ENCODE measurements at regions not wholly inside any gene's neighbourhood (a gene's known extent, or its start where the extent isn't known, plus 50 kb on each side); places are given as distances from the start of the nearest gene placed in this dataset.

DNA sequence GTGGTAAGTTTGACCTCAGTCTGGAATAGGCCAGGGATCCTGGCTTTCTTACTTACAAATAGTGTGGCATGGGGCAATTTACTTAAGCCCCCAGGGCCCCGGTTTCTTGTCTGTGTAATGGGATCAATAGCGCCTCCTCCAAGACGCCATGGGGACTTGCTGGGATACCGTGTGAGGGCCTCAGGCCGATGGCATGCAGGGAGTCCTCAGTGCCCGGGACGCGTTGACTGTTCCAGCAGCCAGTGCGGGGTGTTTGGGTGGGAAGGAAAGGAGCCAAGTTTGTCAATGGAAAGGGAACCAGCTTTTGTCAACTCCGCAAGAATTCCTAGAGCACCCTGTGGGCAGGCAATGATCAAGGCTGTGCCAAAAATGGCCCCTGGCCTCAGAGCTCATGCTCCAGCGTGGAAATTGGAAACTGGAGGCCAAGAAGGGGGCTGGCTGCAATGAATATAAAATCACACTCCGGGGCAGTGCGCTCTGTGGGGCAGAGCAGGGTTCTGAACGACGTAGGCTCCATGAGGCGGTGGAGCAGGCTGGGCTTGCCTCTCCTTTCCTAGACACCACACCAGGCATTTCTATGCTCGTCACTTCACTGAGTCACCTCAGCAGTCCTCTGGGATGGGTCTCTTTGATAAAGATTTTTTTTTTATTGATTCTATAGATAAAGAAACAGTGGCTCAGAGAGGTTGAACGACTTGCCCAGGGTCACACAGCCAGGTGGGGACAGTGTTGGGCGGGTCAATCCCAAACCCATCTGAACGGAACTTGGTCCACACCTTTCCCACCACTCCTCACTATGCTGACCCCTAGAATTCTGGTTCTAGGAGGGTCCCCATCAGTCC is 56.7 kb upstream of the ASAP2 start:
- no peak for DNase-seq (ENCODE audit: low read depth)
- TF ChIP-seq, protein P1, sequence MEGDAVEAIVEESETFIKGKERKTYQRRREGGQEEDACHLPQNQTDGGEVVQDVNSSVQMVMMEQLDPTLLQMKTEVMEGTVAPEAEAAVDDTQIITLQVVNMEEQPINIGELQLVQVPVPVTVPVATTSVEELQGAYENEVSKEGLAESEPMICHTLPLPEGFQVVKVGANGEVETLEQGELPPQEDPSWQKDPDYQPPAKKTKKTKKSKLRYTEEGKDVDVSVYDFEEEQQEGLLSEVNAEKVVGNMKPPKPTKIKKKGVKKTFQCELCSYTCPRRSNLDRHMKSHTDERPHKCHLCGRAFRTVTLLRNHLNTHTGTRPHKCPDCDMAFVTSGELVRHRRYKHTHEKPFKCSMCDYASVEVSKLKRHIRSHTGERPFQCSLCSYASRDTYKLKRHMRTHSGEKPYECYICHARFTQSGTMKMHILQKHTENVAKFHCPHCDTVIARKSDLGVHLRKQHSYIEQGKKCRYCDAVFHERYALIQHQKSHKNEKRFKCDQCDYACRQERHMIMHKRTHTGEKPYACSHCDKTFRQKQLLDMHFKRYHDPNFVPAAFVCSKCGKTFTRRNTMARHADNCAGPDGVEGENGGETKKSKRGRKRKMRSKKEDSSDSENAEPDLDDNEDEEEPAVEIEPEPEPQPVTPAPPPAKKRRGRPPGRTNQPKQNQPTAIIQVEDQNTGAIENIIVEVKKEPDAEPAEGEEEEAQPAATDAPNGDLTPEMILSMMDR (IDR thresholded peaks at IDR 0.05; ENCODE audit: control insufficient read depth, extremely low read depth, insufficient read depth) = no peak
- no peak overlapping the region for H3K4me3 ChIP-seq (ENCODE audit: low read depth, low read length)

DNA sequence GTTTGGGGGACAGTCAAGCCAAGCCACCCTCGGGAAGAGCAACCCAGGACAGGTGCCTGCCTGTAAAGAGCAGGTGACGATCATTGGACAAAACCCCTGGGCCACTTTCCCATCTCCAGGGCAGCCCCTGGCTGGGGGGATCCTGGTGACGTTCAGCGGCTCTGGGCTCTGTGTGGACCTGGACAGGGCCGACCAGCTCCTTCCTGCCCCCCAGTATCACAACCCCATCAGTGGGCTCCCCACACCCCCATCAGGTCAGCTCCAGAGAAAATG is 57.3 kb upstream of the ASAP2 start:
- H3K4me3 ChIP-seq (ENCODE audit: low read depth, low read length) = no peak overlapping the region
- DNase-seq (ENCODE audit: low read depth) = no peak
- TF ChIP-seq, protein P1 (IDR thresholded peaks at IDR 0.05; ENCODE audit: control insufficient read depth, extremely low read depth, insufficient read depth) = no peak

DNA sequence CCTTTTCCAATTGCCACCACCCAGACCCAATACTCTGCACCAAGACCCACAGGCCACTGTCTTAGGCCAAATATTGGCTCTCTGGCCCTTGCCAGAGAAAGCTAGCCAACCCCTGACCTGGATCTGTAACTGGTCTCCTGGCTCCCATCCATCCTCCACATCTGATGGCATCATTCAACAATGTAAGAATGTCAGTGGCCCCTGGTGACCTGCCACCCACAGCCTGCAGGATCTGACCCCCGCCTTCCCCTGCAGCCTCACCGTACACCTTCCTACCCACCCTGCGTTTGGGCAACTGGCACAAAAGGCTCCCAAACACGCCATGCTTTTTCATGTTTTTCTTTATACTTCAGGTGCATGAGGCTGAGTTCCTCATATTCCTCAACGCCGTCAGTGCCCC is 60.0 kb upstream of the ASAP2 start:
- H3K4me3 ChIP-seq (ENCODE audit: low read depth, low read length) = no peak overlapping the region
- TF ChIP-seq, protein P1 (IDR thresholded peaks at IDR 0.05; ENCODE audit: control insufficient read depth, extremely low read depth, insufficient read depth) = no peak
- no peak for DNase-seq (ENCODE audit: low read depth)

- no peak for DNase-seq (ENCODE audit: low read depth)
- H3K4me3 ChIP-seq (ENCODE audit: low read depth, low read length) = no peak overlapping the region
- TF ChIP-seq, protein P1 (IDR thresholded peaks at IDR 0.05; ENCODE audit: control insufficient read depth, extremely low read depth, insufficient read depth) = no peak
These were observed 60.7 kb upstream of the ASAP2 start for GRCh38 chr2:9145752-9146430.

DNA sequence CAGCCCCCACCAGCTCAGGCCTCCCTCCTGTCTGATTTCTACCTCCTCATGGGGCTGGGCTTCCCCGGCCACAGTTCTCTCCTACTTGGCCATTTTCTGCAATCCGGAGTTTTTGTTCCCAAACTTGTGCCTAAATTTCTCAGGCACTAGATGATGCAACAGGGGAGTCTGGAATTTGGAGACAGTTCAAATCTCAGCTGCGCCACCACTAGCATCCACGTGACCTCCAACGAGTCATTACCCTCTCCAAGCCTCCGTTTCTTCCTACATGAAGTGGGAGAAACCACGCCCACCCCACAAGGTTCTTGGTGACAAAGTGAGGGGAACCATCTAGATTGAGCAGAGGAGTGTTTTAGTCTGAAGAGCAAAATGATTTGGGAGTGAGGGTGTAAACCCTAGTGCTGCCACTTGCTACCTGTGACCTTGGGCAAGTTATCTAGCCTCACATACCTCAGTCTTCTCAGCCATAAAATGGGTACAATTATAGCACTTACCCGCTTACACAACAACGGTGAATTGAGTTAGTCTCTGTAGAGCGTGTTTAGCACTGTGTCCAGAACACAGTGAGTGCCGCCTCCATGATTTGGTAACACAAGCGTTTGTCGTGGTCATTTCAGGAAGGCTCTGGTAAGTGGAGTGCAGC is 61.4 kb upstream of the ASAP2 start:
- no peak for DNase-seq (ENCODE audit: low read depth)
- TF ChIP-seq, protein P1 (IDR thresholded peaks at IDR 0.05; ENCODE audit: control insufficient read depth, extremely low read depth, insufficient read depth) = no peak
- H3K4me3 ChIP-seq (ENCODE audit: low read depth, low read length) = no peak overlapping the region

DNA sequence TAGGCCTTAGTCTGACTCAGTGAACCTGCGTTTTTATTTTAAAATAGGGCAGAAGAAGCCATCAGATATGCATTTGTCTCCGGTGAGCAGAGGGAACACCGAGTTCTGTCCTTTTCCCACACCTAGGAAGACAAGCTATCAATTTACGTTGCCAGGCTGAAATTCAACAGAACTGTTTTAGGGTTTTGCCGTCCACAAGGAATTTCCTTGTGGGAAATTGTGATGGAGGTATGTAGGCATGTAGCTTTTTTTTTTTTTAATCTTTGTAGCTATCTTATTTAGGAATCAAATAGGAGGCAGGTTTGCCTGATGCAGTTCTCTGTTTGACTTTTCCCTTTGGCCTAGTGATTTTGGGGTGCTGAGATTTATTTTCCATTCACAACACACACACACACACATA is 62.0 kb upstream of the ASAP2 start:
- no peak overlapping the region for H3K4me3 ChIP-seq (ENCODE audit: low read depth, low read length)
- TF ChIP-seq, protein P1 (IDR thresholded peaks at IDR 0.05; ENCODE audit: control insufficient read depth, extremely low read depth, insufficient read depth) = no peak
- DNase-seq (ENCODE audit: low read depth) = no peak

Data from LNCaP clone FGC (cell line).